ENCODE measurements at regions not wholly inside any gene's neighbourhood (a gene's known extent, or its start where the extent isn't known, plus 50 kb on each side); places are given as distances from the start of the nearest gene placed in this dataset.

GRCh38 chr2:192443831-192444230 is 249.1 kb upstream of the TMEFF2 start:
- TF ChIP-seq POLR2A (IDR thresholded peaks at IDR 0.05) (no peak), CTCF (IDR thresholded peaks at IDR 0.05) (no peak)

All from lower leg skin (tissue), 3 donors.